Breast epithelium (tissue), 3 donors: ENCODE measurements at regions not wholly inside any gene's neighbourhood (a gene's known extent, or its start where the extent isn't known, plus 50 kb on each side); places are given as distances from the start of the nearest gene placed in this dataset.

Experiments used
- POLR2A ChIP-seq: fragments of 450-650 bp; IDR thresholded peaks from one replicate; pipeline ENCODE4 v1.6.1; 2016; ENCODE audit warnings: antibody characterized with exemption, mild to moderate bottlenecking, moderate library complexity
- TF ChIP-seq, protein P1 (sequence below), 3 donors: fragments of 450-650 bp; IDR thresholded peaks; one replicate each; pipeline ENCODE4 v1.5.1; 2016 to 2017; ENCODE audit warnings: antibody characterized with exemption in 3 of 3, mild to moderate bottlenecking in 3 of 3, moderate library complexity in 3 of 3

DNA sequence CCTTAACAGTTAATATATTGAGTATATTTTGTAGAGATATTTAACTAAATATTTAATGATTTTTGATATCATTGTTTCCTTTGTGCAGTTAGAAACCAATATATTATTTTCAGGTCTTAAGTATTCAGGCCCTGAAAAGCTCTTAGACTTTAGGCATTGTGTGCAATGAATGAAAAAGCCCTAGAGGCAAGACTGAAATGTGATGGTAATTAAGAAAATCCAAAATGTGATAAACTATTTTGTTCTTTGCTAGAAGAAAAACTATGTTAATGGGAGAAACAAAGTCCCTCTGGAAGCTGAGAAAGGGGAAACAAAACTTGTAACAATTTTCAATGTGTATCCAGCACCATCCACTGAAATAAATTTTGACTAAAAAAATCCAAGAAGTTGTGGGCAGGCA is 54.6 kb upstream of the SSR3 start:
- TF ChIP-seq, protein P1, sequence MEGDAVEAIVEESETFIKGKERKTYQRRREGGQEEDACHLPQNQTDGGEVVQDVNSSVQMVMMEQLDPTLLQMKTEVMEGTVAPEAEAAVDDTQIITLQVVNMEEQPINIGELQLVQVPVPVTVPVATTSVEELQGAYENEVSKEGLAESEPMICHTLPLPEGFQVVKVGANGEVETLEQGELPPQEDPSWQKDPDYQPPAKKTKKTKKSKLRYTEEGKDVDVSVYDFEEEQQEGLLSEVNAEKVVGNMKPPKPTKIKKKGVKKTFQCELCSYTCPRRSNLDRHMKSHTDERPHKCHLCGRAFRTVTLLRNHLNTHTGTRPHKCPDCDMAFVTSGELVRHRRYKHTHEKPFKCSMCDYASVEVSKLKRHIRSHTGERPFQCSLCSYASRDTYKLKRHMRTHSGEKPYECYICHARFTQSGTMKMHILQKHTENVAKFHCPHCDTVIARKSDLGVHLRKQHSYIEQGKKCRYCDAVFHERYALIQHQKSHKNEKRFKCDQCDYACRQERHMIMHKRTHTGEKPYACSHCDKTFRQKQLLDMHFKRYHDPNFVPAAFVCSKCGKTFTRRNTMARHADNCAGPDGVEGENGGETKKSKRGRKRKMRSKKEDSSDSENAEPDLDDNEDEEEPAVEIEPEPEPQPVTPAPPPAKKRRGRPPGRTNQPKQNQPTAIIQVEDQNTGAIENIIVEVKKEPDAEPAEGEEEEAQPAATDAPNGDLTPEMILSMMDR (IDR thresholded peaks at IDR 0.05): no peak
- TF ChIP-seq POLR2A: no peak
